ENCODE measurements at regions not wholly inside any gene's neighbourhood (a gene's known extent, or its start where the extent isn't known, plus 50 kb on each side); places are given as distances from the start of the nearest gene placed in this dataset.

DNA sequence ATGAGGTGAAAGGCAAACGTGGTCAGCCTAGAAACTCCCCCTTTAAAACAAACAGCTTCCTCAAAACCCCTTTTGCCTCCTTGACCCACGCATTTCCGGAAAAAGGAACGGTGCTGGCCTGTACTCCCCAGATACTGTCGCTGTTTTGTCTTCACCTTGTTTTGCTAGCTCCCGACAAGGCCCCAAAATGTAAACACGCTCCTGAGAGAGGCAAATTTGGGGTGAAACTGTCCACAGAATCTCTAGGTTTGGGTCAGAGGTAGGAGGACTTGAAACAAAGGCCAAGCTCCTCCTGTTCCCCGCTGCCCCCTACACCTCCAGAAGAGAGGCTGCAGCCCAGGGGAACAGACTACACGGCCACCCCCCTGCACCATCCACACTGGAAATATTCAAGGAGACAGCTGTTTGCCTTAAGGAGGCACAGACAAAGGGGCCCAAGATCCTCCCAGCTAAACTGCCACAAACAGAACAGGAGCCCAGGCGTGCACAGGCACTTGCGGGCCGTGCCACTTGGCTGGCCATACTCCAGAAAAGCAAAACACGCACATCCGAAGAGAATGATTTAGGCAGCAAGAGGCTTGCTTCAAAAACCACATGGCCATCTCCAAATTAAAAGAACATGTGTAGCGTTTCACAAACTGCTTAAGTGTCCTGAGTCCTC, 160.5 kb upstream of the GRK3 start:
- peak overlapping the region; percentile 20; the same call in 1 of the 2 replicates for H3K18ac ChIP-seq (ENCODE audit: low read depth, low read length)
- ChIA-PET CTCF (interaction anchor here (0.7 to 0.8 kb wide), 2 partner anchors 24 to 39 kb away, joined by 3 to 5 read pairs; no protein-coding TSS in a partner anchor), POLR2A (ENCODE audit: unreplicated experiment) (no interaction called here)
- peak overlapping the region; percentile 93 for H3K4me3 ChIP-seq (ENCODE audit: insufficient read depth, low read depth, low read length)
- dilution Hi-C loops (cut with HindIII; ENCODE audit: low sequenced_read_pairs, unreplicated experiment): no loop called here
- H4K91ac ChIP-seq (ENCODE audit: insufficient read depth, low read depth, low read length): peak overlapping the region; percentile 49
- no peaks in the 10 kb centered on the region for H3K36me3 ChIP-seq (ENCODE audit: control insufficient read depth, insufficient read depth, low read length)
- peak overlapping the region; percentile 82 for H3K4me2 ChIP-seq (ENCODE audit: low read depth, low read length)
- 5% methylated on average over 7 of the region's 15 CpGs; no CpG with 5 or more reads in 1 of the 2 experiments for WGBS, 2 experiments (ENCODE audit: extremely low coverage in 2 of 2, insufficient read length in 1 of 2)
- peaks cover 29% of the 10 kb centered on the region; the same call in 1 of the 2 replicates for H3K9me1 ChIP-seq (ENCODE audit: insufficient read depth, low read length)
- H3K4ac ChIP-seq (ENCODE audit: low read depth, low read length): peak overlapping the region; percentile 57
- peak overlapping the region; percentile 34 to 73 for H4K8ac ChIP-seq (ENCODE audit: low read depth in 2 of 2, low read length in 2 of 2)
- peak overlapping the region; percentile 14; the same call in 1 of the 2 replicates for H3K56ac ChIP-seq (ENCODE audit: extremely low read depth, insufficient read depth, low read length)
- H4K5ac ChIP-seq (ENCODE audit: low read depth, low read length): no peak overlapping the region; the same call in 1 of the 2 replicates
- no TSS peak for BruUV-seq (replicated peaks)
- H3K23ac ChIP-seq (ENCODE audit: low read depth, low read length): peak overlapping the region; percentile 49
- ATAC-seq (ENCODE audit: low read depth): peak; percentile 4
- TF ChIP-seq MXI1 (IDR thresholded peaks at IDR 0.05; ENCODE audit: borderline replicate concordance, low read depth, low read length): peak; percentile 66; the same call in 1 of the 2 replicates
- TF ChIP-seq, protein P1, sequence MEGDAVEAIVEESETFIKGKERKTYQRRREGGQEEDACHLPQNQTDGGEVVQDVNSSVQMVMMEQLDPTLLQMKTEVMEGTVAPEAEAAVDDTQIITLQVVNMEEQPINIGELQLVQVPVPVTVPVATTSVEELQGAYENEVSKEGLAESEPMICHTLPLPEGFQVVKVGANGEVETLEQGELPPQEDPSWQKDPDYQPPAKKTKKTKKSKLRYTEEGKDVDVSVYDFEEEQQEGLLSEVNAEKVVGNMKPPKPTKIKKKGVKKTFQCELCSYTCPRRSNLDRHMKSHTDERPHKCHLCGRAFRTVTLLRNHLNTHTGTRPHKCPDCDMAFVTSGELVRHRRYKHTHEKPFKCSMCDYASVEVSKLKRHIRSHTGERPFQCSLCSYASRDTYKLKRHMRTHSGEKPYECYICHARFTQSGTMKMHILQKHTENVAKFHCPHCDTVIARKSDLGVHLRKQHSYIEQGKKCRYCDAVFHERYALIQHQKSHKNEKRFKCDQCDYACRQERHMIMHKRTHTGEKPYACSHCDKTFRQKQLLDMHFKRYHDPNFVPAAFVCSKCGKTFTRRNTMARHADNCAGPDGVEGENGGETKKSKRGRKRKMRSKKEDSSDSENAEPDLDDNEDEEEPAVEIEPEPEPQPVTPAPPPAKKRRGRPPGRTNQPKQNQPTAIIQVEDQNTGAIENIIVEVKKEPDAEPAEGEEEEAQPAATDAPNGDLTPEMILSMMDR (conservative IDR thresholded peaks at IDR 0.05; ENCODE audit: low read depth, low read length): no peak
- peaks cover 30 to 56% of the 10 kb centered on the region in 2 experiments for H3K79me1 ChIP-seq (ENCODE audit: low read depth in 1 of 2, low read length in 2 of 2)
- H3K9me3 ChIP-seq (ENCODE audit: control insufficient read depth, insufficient read depth, low read length): no peaks in the 10 kb centered on the region
- H3K4me1 ChIP-seq (ENCODE audit: control insufficient read depth, insufficient read depth, low read length): peaks cover 30% of the 10 kb centered on the region
- in situ Hi-C loops (cut with MboI; ENCODE audit: low sequenced_read_pairs): no loop called here
- peak overlapping the region; percentile 63 for H2AK9ac ChIP-seq (replicated peaks; ENCODE audit: low read depth, low read length, poor library complexity)
- H2AK5ac ChIP-seq (ENCODE audit: low read depth, low read length): peak overlapping the region; percentile 83; the same call in 1 of the 2 replicates
- DNase-seq: peak; percentile 41
- H4K20me1 ChIP-seq (ENCODE audit: insufficient read depth, low read length): peaks cover 49% of the 10 kb centered on the region
- H3K9ac ChIP-seq (ENCODE audit: low read depth, low read length): peak overlapping the region; percentile 70
- peak overlapping the region; percentile 77 for H3K14ac ChIP-seq (replicated peaks; ENCODE audit: low read depth, low read length)
- peak overlapping the region; percentile 97 for H2AFZ ChIP-seq (replicated peaks; ENCODE audit: low read length, poor library complexity)
- H2BK15ac ChIP-seq (ENCODE audit: low read depth, low read length): 0 out of 3 replicates have a peak overlapping the region, but pooled peaks have one; percentile 0
- intact Hi-C loops (cut with micrococcal nuclease): loop anchor here (2.0 kb wide), 2 partner anchors 35 to 45 kb away; no protein-coding TSS in a partner anchor
- no peaks in the 10 kb centered on the region for H3K27me3 ChIP-seq (ENCODE audit: control insufficient read depth, insufficient read depth, low read length)
- no peak overlapping the region for H2BK5ac ChIP-seq (ENCODE audit: low read depth, low read length, poor library complexity, severe bottlenecking)
- peak overlapping the region; percentile 61 for H3K27ac ChIP-seq (ENCODE audit: insufficient read depth, low read length)
- peak overlapping the region; percentile 8 for H2BK120ac ChIP-seq (ENCODE audit: low read depth, low read length)
- H2BK20ac ChIP-seq (ENCODE audit: low read depth, low read length): no peak overlapping the region

Data from IMR-90 (cell line).